ENCODE measurements at regions not wholly inside any gene's neighbourhood (a gene's known extent, or its start where the extent isn't known, plus 50 kb on each side); places are given as distances from the start of the nearest gene placed in this dataset.
"Not testable (repeated sequence)": the region's sequence is repeated elsewhere in the genome, so short reads cannot be mapped to it uniquely, and the experiment has no call there.

DNA sequence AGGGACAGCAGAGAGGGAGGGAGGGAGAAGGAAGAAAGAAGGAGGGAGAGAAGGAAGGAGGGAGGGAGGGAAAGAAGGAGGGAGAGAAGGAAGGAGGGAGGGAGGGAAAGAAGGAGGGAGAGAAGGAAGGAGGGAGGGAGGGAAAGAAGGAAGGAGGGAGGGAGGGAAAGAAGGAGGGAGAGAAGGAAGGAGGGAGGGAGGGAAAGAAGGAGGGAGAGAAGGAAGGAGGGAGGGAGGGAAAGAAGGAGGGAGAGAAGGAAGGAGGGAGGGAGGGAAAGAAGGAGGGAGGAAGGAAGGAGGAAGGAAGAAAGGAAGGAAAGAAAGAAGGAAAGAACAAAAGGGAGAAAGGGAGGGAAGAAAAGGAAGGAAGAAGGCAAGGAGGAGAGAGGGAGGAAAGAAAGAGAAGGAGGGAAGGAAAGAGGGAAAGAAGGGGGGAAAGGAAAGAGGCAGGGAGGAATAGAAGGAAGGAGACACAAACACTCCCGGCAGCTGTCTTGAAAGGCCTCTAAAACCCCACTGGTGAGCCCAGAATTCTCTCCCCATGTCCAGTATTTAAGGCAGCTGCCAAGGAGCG, 153.0 kb downstream of the TFAP2C start:
- TF ChIP-seq, protein P1, sequence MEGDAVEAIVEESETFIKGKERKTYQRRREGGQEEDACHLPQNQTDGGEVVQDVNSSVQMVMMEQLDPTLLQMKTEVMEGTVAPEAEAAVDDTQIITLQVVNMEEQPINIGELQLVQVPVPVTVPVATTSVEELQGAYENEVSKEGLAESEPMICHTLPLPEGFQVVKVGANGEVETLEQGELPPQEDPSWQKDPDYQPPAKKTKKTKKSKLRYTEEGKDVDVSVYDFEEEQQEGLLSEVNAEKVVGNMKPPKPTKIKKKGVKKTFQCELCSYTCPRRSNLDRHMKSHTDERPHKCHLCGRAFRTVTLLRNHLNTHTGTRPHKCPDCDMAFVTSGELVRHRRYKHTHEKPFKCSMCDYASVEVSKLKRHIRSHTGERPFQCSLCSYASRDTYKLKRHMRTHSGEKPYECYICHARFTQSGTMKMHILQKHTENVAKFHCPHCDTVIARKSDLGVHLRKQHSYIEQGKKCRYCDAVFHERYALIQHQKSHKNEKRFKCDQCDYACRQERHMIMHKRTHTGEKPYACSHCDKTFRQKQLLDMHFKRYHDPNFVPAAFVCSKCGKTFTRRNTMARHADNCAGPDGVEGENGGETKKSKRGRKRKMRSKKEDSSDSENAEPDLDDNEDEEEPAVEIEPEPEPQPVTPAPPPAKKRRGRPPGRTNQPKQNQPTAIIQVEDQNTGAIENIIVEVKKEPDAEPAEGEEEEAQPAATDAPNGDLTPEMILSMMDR (IDR thresholded peaks at IDR 0.05; ENCODE audit: low read depth, low read length, poor library complexity, severe bottlenecking): not testable (repeated sequence)
- TF ChIP-seq EZH2phosphoT487 (IDR thresholded peaks at IDR 0.05; ENCODE audit: borderline replicate concordance, low read length): not testable (repeated sequence)
